ENCODE measurements at regions not wholly inside any gene's neighbourhood (a gene's known extent, or its start where the extent isn't known, plus 50 kb on each side); places are given as distances from the start of the nearest gene placed in this dataset.

DNA sequence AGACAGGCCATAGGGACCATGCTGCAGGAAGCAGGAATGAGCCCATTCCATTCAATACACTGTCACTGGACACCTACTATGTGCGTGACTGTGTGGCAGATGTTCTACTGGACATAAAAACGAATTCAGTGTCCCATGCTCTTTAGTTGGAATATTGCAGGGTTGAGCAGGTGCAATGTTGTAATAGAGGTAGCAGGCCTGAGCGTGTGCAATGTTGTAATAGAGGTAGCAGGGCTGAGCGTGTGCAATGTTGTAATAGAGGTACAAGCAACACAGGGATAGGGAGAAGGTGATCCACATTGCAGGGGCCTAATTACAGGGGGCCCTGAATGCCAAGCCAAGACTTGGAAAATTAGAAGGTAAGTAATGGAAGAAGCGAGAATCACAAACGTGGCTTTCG lies 261.4 kb upstream of the HES1 start:
- DNase-seq (ENCODE audit: low read depth), result no peak

- peak; percentile 51 for DNase-seq (ENCODE audit: low read depth)
Measured at GRCh38 chr3:193874997-193875593, 260.9 kb upstream of the HES1 start.

- no peak for DNase-seq (ENCODE audit: low read depth)
Measured at GRCh38 chr3:193875601-193876321, 260.2 kb upstream of the HES1 start.

- DNase-seq (ENCODE audit: low read depth), result no peak
Measured at GRCh38 chr3:193879099-193879863, 256.7 kb upstream of the HES1 start.

DNA sequence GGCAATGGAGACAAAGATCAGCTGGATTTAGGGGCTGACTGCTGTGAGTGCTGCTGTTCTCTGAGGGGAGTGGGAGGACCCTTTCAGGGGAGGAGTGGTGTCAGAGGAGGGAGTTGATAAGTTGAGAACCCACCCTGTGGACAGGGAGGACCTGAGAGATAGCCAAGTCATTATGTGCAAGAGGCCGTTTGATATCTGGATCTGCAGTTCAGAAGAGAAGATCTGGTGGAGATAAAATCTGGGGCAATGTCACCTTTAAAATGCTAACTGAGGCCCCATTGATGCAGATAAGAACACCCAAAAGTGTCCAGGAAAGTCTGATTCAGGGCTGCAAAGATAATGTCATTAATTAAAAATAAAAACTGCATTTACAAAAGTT lies 256.1 kb upstream of the HES1 start:
- no peak for DNase-seq (ENCODE audit: low read depth)

DNA sequence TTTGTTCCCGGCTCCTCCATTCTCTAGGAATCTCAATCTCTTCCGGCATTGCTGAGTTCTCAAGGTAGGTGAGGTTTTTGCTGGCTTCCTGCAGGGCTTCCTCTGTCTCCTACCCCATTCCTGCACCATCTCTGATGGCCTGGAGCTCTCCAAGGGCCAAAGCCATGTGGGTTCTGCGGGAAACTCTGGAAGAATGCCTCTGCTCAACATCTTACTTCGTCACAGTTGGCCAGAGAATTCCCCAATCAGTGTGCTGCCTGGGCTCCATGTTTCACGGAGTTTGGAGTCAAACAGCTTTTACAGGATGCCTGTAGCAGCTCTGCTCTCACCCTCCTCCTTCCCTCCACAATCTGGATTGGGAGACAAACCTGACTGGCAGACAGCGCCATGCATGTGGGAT lies 253.9 kb upstream of the HES1 start:
- DNase-seq (ENCODE audit: low read depth), result no peak

DNA sequence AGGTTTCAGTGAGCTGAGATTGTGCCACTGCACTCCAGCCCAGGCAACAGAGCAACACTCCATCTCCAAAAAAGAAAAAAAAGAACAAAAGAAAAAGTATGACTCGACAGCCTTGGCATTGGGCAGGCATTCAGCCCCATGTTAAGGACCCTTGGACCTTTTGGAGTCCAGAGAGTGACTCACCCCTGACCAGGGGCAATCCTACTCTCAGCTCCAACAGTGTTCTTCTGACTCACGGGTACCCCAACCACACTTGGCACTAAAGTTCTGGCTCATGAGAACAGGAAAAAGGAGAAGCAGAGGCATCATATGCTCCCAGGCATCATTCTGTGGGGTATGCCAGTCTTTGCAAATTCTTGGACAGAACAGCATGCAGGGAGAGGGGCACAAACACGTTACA lies 252.4 kb upstream of the HES1 start:
- peak; percentile 97 for DNase-seq (ENCODE audit: low read depth)

DNA sequence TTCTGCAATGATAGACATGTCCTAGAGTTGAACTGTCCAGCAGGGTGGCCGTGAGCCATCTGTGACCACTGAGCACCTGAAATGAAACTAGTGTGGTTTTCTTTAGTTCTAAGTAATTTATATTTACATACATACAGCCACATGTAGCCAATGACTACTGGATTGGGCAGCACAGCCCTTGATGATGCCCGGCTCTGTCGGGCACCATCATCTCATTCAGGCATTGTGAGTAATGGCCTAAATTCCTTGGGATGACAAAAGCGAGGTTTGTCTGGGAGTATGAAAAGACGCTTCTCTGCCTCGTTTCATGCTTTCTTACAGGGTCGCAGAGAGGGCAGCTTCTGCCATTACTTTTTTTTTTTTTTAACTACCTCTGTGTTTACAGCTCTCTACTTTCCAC lies 251.9 kb upstream of the HES1 start:
- peak; percentile 41 for DNase-seq (ENCODE audit: low read depth)

DNA sequence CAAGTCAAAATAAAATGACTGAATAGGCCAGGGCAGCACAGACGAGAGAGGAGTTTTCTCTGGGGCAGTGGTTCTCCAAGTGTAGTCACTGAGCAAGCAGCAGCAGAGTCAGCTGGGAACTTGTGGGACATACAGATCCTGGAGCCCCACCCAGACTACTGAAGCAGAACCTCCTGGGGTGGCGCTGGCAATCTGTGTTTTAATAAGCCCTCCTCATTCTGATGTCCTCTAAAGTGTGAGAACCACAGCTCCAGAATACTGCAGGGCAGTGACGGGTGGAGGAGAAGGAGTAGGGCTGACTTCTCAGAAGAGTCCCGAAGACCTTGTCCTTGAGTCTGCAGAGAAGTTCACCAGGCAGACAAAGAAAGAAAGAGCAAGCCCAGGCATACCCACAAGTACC lies 251.3 kb upstream of the HES1 start:
- peak; percentile 68 for DNase-seq (ENCODE audit: low read depth)

GRCh38 chr3:193885832-193886231 lies 250.1 kb upstream of the HES1 start:
- peak; percentile 29 for DNase-seq (ENCODE audit: low read depth)

DNA sequence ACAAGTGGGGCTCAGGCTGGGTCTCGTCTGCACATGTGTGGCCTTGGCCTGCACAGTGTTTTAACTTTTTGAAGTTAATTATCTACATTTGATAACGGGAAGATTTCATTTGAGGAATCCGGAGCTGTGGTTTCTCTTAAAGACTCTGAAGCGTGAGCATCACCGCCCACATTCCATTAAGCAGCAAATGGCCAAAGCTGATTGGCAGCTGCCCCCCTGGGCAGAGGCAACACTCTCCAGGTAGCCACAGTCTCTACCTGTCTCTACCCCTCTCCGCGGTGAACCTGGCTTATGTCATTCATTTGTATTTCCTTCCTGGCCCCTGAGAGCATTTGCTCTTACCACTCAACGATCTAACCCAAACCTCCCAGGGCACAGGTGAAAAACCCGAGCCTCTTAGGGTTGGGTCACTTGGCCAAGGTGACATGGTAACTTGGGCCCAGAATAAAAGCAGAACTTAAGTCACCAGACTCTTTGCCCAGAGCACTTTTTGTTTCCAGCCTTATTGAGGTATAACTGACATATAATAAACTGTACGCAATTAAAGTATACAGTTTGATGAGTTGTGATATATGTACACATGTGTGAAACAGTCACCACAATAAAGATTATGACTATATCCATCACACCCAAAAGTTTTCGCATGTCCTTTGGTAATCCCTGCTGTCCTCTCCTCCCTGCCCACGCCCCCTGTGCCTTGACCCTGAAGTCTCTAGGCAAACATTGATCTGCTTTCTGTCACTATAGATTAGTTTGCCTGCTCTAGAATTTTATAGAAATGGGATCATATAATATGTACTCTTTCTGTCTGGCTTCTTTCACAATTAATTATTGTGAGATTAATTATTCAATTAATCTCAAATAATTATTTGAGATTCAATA lies 245.7 kb upstream of the HES1 start:
- DNase-seq (ENCODE audit: low read depth), result peak; percentile 40

DNA sequence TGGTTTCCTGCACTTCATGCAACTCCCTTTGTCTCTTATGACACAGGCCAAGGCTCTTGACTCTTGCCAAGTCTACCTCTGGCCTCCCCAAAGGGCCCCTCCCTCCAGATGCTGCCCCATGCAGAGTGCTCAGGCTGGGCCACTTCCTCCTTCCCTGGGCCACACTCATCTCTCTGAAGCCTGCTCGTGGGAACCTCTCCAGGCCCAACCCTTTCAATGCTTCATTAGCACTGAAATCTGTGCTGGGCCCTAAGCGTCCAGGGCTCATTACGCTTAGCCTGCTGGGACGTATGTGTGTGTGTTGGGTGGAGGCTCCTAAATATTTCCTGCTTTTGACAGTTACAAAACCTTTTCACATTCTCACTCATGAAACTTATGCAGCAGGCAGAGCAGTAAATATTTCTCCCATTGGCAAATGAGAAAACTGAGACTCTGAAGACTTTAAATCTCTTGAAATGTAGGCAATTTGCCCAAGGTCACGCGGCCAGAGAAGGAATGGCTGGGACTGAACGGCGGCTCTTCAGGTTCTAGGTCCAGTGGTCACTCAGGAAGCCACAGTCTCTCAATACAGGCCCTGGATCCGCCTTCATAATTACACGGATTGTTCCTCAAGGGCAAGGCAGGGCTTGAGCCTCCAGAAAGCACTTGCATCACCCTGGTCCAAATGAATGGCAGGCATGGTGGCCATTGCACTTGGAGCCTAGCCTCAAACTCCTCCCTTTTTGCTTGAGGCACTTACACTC lies 241.7 kb upstream of the HES1 start:
- peak; percentile 67 for DNase-seq (ENCODE audit: low read depth)

GRCh38 chr3:193895409-193895808 lies 240.5 kb upstream of the HES1 start:
- no peak for DNase-seq (ENCODE audit: low read depth)

- no peak for DNase-seq (ENCODE audit: low read depth)
Measured at GRCh38 chr3:193896419-193896818, 239.5 kb upstream of the HES1 start.

DNA sequence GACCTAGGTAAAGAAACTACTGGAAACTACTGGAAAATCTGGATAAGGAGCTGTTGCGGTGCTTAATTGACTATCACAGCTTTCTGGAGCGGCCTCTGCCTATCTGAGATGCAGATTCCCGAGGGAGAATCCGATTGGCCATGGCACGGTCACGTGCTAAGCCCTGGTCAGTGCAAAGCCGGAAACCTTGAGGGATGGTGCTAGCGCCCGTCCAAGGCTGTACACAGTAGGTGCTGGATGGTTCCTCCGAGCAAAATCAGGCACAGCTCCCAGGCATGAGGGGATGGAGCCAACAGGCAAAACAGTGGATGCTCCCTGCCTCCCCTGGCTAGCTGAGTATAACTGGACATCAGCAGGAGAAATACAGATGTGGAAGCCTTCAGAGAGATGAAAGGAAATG lies 238.7 kb upstream of the HES1 start:
- no peak for DNase-seq (ENCODE audit: low read depth)

- no peak for DNase-seq (ENCODE audit: low read depth)
Measured at GRCh38 chr3:193897731-193898180, 238.2 kb upstream of the HES1 start.

DNA sequence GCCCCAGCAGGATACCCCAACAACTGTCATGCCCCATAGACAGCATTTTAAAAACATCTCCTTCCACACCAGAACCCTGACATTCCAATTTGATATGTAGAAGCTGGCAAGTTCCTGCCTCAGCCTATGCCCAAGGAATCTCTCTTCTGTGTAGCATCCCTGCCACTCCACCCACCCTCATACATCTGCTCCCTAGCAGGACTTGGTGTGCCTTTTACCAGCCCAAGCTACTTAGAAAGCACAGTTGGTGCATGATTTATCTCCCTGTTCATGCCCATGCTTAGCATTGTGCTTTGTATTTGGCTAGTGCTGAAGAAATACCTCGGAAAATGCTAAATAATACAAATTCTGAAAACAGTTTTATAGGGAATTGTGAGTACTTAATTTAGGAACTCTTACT lies 236.9 kb upstream of the HES1 start:
- no peak for DNase-seq (ENCODE audit: low read depth)

- no peak for DNase-seq (ENCODE audit: low read depth)
Measured at GRCh38 chr3:193901007-193901406, 234.9 kb upstream of the HES1 start.

- DNase-seq (ENCODE audit: low read depth), result no peak
Measured at GRCh38 chr3:193902607-193903511, 233.1 kb upstream of the HES1 start.

GRCh38 chr3:193903512-193903817 lies 232.5 kb upstream of the HES1 start:
- no peak for DNase-seq (ENCODE audit: low read depth)

Measured in renal cortical epithelial cell (primary cell).